Smooth muscle cell (in vitro differentiated cells): ENCODE measurements at regions not wholly inside any gene's neighbourhood (a gene's known extent, or its start where the extent isn't known, plus 50 kb on each side); places are given as distances from the start of the nearest gene placed in this dataset.

ENCODE experiments used
- DNase-seq: peaks from one replicate; lab custom pipeline; 2025; ENCODE audit not compliant: unreplicated experiment; lab: John Stamatoyannopoulos, UW
- H2AFZ ChIP-seq: fragments of 200-600 bp; sonication (generic); 2 replicates; pipeline ENCODE4 v1.6.0; 2016; ENCODE audit warnings: antibody characterized with exemption, low read depth, mild to moderate bottlenecking
- H3F3A ChIP-seq: fragments of 200-600 bp; sonication (generic); 2 replicates; pipeline ENCODE4 v1.6.0; 2017; ENCODE audit warnings: antibody characterized with exemption, low read depth
- H3K27ac ChIP-seq: fragments of 200-600 bp; sonication (generic); 2 replicates; pipeline ENCODE4 v1.5.1; 2016; ENCODE audit warnings: low read depth, mild to moderate bottlenecking
- H3K27me3 ChIP-seq: fragments of 200-600 bp; sonication (generic); 2 replicates; pipeline ENCODE4 v1.6.1; 2016; ENCODE audit warnings: low read depth, mild to moderate bottlenecking
- H3K36me3 ChIP-seq: fragments of 200-600 bp; sonication (generic); 2 replicates; pipeline ENCODE4 v1.5.1; 2016; ENCODE audit warnings: low read depth
- H3K4me1 ChIP-seq: fragments of 200-600 bp; sonication (generic); 2 replicates; pipeline ENCODE4 v1.5.1; 2016; ENCODE audit warnings: low read depth
- H3K4me2 ChIP-seq: fragments of 200-600 bp; sonication (generic); 2 replicates; pipeline ENCODE4 v1.6.0; 2016; ENCODE audit warnings: mild to moderate bottlenecking
- H3K4me3 ChIP-seq: fragments of 200-600 bp; sonication (generic); 2 replicates; pipeline ENCODE4 v1.5.1; 2016; ENCODE audit warnings: mild to moderate bottlenecking
- H3K79me2 ChIP-seq: fragments of 200-600 bp; sonication (generic); 2 replicates; pipeline ENCODE4 v1.6.0; 2016; ENCODE audit warnings: low read depth, mild to moderate bottlenecking
- H3K9ac ChIP-seq: fragments of 200-600 bp; sonication (generic); 2 replicates; pipeline ENCODE4 v1.6.0; 2016; ENCODE audit warnings: low read depth
- H3K9me3 ChIP-seq: fragments of 200-600 bp; sonication (generic); replicated peaks from 2 replicates; pipeline ENCODE4 v1.5.1; 2016; ENCODE audit warnings: low read depth
- H4K20me1 ChIP-seq: fragments of 200-600 bp; sonication (generic); 2 replicates; pipeline ENCODE4 v1.6.0; 2016; ENCODE audit warnings: low read depth
- WGBS: methylation state at CpG from one replicate; pipeline ENCODE4 v1.1.7; 2016; ENCODE audit warnings: low lambda C conversion rate; 5-methylcytosine and 5-hydroxymethylcytosine counted together
- TF ChIP-seq, protein P1 (sequence below): fragments of 200-600 bp; sonication (generic); IDR thresholded peaks from 2 replicates; pipeline ENCODE4 v1.5.1; 2017; ENCODE audit warnings: borderline replicate concordance, mild to moderate bottlenecking, antibody characterized with exemption; ENCODE audit not compliant: insufficient read depth, poor library complexity, severe bottlenecking

DNA sequence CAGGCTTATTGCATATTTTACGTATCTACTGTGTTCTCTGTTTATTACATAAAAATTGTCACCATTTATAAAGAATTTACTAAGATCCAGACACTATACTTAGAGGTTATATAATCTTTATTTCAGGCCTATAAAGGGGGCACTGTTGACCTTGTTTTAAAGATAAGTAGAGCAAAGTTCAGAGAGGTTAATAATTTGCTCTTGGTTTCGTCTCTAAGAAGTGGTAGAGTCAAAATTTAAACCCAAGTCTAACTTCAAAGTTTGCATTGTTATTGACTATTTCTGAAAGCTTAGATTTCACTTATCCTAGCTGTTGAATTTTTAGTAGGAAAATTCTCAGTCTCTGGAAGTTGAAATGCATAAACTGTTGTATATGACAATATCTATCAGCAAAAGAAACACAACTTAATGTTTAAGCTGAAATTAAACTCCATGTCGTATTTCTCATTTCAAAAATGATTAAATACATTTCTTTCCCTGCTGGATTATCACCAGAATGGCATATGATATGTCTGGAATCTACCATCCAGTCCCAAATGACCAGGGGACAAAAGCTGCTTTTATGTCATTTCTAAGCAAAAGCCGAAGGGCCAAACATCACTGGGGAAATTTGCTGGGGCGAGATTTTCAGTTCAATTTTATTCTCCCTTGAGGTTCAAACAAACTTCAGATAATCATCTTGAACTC, 138.4 kb downstream of the SLC7A11 start:
- Histone ChIP-seq H2AFZ (peak overlapping the region; percentile 12), H3K27me3 (no peaks in the 10 kb centered on the region), H3K9ac (no peak overlapping the region), H3K4me2 (no peak overlapping the region), H3K36me3 (no peaks in the 10 kb centered on the region), H4K20me1 (no peaks in the 10 kb centered on the region), H3F3A (no peaks in the 10 kb centered on the region), H3K27ac (no peak overlapping the region), H3K79me2 (no peaks in the 10 kb centered on the region), H3K4me1 (no peaks in the 10 kb centered on the region), H3K9me3 (no peaks in the 10 kb centered on the region), H3K4me3 (no peak overlapping the region)
- TF ChIP-seq, protein P1, sequence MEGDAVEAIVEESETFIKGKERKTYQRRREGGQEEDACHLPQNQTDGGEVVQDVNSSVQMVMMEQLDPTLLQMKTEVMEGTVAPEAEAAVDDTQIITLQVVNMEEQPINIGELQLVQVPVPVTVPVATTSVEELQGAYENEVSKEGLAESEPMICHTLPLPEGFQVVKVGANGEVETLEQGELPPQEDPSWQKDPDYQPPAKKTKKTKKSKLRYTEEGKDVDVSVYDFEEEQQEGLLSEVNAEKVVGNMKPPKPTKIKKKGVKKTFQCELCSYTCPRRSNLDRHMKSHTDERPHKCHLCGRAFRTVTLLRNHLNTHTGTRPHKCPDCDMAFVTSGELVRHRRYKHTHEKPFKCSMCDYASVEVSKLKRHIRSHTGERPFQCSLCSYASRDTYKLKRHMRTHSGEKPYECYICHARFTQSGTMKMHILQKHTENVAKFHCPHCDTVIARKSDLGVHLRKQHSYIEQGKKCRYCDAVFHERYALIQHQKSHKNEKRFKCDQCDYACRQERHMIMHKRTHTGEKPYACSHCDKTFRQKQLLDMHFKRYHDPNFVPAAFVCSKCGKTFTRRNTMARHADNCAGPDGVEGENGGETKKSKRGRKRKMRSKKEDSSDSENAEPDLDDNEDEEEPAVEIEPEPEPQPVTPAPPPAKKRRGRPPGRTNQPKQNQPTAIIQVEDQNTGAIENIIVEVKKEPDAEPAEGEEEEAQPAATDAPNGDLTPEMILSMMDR = no peak
- no peak for DNase-seq
- 90% methylated on average over 5 of the region's 5 CpGs for WGBS

DNA sequence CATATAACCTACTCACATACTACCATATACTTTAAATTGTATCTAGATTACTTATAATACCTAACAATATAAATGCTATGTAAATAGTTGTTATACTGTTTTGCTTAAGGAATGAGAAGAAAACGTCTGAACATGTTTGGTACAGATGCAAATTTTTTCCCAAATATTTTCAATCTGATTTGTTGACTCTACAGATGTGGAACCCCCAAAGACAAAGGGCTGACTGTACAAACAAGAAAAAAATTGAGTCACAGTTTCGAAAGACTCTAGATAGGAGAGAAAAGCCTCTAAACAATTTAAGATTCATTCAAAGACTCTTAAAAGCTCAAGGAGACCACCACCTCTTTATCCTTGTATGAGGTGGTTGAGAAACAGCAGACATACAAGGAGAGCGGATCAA, 142.8 kb downstream of the SLC7A11 start:
- Histone ChIP-seq H3K27me3 (no peaks in the 10 kb centered on the region), H3K9me3 (no peaks in the 10 kb centered on the region), H3K9ac (no peak overlapping the region), H3K4me2 (no peak overlapping the region), H3K36me3 (no peaks in the 10 kb centered on the region), H4K20me1 (no peaks in the 10 kb centered on the region), H3K79me2 (no peaks in the 10 kb centered on the region), H3K4me3 (no peak overlapping the region), H2AFZ (no peak overlapping the region), H3K4me1 (no peaks in the 10 kb centered on the region), H3F3A (no peaks in the 10 kb centered on the region), H3K27ac (no peak overlapping the region)
- DNase-seq = no peak
- 81% methylated on average over 3 of the region's 3 CpGs for WGBS
- TF ChIP-seq, protein P1 = no peak

DNA sequence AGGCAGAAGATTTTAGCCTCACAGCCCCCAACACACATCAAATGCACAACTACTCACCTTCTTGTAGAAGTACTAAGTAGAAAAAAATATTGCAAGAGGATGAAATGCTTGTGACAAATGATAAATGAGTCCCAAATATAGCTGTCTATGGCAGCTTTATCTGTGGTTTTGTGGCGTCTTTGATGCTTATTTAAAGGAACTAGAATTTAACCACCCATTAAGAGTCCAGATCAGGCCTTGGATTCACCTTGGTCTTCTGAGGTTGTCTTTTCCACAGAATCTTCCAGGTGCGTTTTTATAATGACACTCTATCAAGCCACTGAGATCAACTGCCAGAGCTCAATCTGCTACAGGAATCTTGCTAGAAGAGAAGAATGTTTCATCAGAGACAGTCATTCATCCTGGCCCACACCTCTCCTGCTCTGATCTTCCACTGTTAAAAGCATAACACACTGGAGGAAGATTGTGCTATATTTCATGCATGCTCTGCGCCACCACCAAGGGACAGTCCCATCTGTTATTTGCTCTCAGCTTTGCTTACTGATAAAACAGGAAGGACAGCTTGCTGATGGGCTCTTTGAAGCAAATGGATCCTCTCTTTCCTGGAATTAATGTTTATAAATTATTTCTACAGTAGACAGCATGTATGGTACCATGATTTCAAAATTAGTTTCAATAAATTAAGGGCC, 144.1 kb downstream of the SLC7A11 start:
- WGBS = 61% methylated on average over 3 of the region's 3 CpGs
- H3F3A ChIP-seq = no peaks in the 10 kb centered on the region
- no peak overlapping the region for H3K27ac ChIP-seq
- H3K36me3 ChIP-seq = no peaks in the 10 kb centered on the region
- no peak overlapping the region for H3K4me2 ChIP-seq
- no peaks in the 10 kb centered on the region for H4K20me1 ChIP-seq
- H3K9ac ChIP-seq = no peak overlapping the region
- H2AFZ ChIP-seq = no peak overlapping the region
- DNase-seq = no peak
- peaks cover 3% of the 10 kb centered on the region for H3K27me3 ChIP-seq
- TF ChIP-seq, protein P1 = no peak
- H3K9me3 ChIP-seq = no peaks in the 10 kb centered on the region
- no peaks in the 10 kb centered on the region for H3K79me2 ChIP-seq
- H3K4me3 ChIP-seq = no peak overlapping the region
- H3K4me1 ChIP-seq = no peaks in the 10 kb centered on the region
